Activated naive CD4-positive, alpha-beta T cell treated with anti-CD3 and anti-CD28 coated beads for 36 hours (primary cell): ENCODE measurements at regions not wholly inside any gene's neighbourhood (a gene's known extent, or its start where the extent isn't known, plus 50 kb on each side); places are given as distances from the start of the nearest gene placed in this dataset.

Experiments used
- CTCF ChIA-PET: fragments of 350-600 bp; sonication (Branson Sonifier 250); formaldehyde crosslinking; loops from one replicate; lab custom pipeline; 2021; ENCODE audit warnings: antibody characterized with exemption; lab: Charles Lee
- DNase-seq: peaks from one replicate; pipeline ENCODE4 v3.0.0-alpha.2; 2020
- H3K27ac Mint-ChIP-seq: one replicate; pipeline ENCODE4 v1.8.0; 2021; ENCODE audit warnings: mild to moderate bottlenecking, mixed read lengths
- H3K27me3 Mint-ChIP-seq: one replicate; pipeline ENCODE4 v1.8.0; 2021; ENCODE audit warnings: low read depth, mixed read lengths
- H3K36me3 Mint-ChIP-seq: one replicate; pipeline ENCODE4 v1.8.0; 2021; ENCODE audit warnings: low read depth, mixed read lengths
- H3K4me1 Mint-ChIP-seq: one replicate; pipeline ENCODE4 v1.8.0; 2021; ENCODE audit warnings: low read depth, mixed read lengths
- H3K4me3 Mint-ChIP-seq: one replicate; pipeline ENCODE4 v1.8.0; 2021; ENCODE audit warnings: mild to moderate bottlenecking, moderate library complexity, mixed read lengths
- H3K9me3 Mint-ChIP-seq: one replicate; pipeline ENCODE4 v1.8.0; 2021; ENCODE audit warnings: mixed read lengths
- intact Hi-C: fragments of 100-400 bp; cut with micrococcal nuclease; formaldehyde crosslinking; loops from one replicate; pipeline ENCODE4 v1.15.1; 2023

- Mint-ChIP-seq H3K4me3 (no peak overlapping the region), H3K36me3 (no peaks in the 10 kb centered on the region), H3K4me1 (no peaks in the 10 kb centered on the region), H3K27me3 (no peaks in the 10 kb centered on the region), H3K27ac (no peak overlapping the region), H3K9me3 (no peaks in the 10 kb centered on the region)
- CTCF ChIA-PET: no interaction called here
- intact Hi-C loops: no loop called here
- DNase-seq: no peak
Measured at GRCh38 chrX:38856670-38857265, 55.5 kb downstream of the MID1IP1 start.

DNA sequence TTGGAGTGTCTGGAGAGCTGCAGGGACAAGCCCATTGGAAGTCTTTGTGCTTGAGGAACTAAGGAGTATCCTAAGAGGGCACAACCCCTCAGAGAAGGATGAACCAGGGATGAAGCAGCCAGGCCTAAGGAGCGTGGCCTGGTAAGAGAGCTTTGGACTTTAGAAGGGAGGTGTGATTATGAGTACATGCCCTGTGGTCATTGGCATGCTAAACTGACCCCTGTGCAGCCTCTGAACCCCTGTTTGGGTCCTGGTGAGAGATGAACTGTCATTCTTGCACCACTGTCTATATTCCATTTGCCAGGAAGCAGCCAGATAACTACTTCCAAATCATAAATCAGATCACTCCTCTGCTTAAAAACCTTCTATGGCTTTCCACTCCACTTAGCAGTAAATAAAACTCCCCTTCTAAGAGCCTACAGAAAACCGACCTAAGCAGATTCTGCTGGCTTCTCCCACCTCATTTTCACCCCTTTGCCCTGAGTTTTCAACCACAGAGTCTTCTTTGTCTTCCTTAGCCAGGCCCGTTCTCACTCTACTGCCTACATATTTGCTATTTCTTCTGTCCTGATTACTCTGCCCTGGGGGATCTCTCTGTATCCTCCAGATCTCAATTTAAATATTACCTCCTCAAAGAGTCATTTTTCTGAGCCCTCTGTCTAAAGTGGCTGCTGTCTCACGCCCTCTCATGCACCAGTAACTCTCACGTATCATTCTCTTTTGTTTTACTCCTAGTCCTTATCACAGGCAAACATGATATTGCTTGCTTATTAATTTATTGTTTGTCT, 56.7 kb downstream of the MID1IP1 start:
- intact Hi-C loops: no loop called here
- no peaks in the 10 kb centered on the region for H3K4me1 Mint-ChIP-seq
- DNase-seq: no peak
- H3K4me3 Mint-ChIP-seq: no peak overlapping the region
- CTCF ChIA-PET: interaction anchor here (0.8 kb wide), 1 partner anchor 22 kb away, joined by 3 read pairs; no protein-coding TSS in a partner anchor
- H3K27ac Mint-ChIP-seq: no peak overlapping the region
- no peaks in the 10 kb centered on the region for H3K36me3 Mint-ChIP-seq
- no peaks in the 10 kb centered on the region for H3K9me3 Mint-ChIP-seq
- no peaks in the 10 kb centered on the region for H3K27me3 Mint-ChIP-seq

GRCh38 chrX:38859602-38860001, 58.3 kb downstream of the MID1IP1 start:
- Mint-ChIP-seq H3K36me3 (no peaks in the 10 kb centered on the region), H3K27me3 (no peaks in the 10 kb centered on the region), H3K4me3 (no peak overlapping the region), H3K27ac (no peak overlapping the region), H3K4me1 (no peaks in the 10 kb centered on the region), H3K9me3 (no peaks in the 10 kb centered on the region)
- CTCF ChIA-PET: no interaction called here
- no peak for DNase-seq
- intact Hi-C loops: loop anchor here (2.0 kb wide), 2 partner anchors 43 to 59 kb away; partner anchors contain the start of gene MID1IP1

- Mint-ChIP-seq H3K27me3 (no peaks in the 10 kb centered on the region), H3K27ac (peak overlapping the region; percentile 36), H3K9me3 (no peaks in the 10 kb centered on the region), H3K4me3 (no peak overlapping the region), H3K36me3 (no peaks in the 10 kb centered on the region), H3K4me1 (no peaks in the 10 kb centered on the region)
- DNase-seq: peak; percentile 54
- intact Hi-C loops: loop anchor here (2.0 kb wide), 2 partner anchors 44 to 60 kb away; partner anchors contain the start of gene MID1IP1
- CTCF ChIA-PET: no interaction called here
Measured at GRCh38 chrX:38860106-38861013, 59.1 kb downstream of the MID1IP1 start.

DNA sequence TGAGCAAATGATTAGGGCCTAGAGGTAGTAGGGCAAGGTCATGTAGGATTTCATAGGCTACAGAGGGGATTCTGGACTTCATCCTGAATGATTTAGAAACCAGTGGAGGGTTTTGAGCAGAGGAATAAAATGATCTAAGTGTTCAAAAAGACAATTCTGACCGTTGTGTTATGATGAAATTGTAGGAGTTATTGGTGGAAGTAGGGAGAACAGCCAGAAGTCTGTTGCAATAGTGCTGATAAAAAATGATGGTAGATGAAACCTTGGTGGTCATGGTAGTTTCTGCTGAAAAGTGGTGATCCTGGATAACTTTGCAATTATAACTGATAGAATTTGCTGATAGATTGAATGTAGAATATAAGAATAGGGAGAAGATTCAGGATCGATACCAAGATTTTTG, 60.2 kb downstream of the MID1IP1 start:
- Mint-ChIP-seq H3K36me3 (no peaks in the 10 kb centered on the region), H3K27me3 (no peaks in the 10 kb centered on the region), H3K27ac (no peak overlapping the region), H3K4me1 (no peaks in the 10 kb centered on the region), H3K4me3 (no peak overlapping the region), H3K9me3 (no peaks in the 10 kb centered on the region)
- no peak for DNase-seq
- intact Hi-C loops: loop anchor here (2.0 kb wide), 2 partner anchors 45 to 61 kb away; partner anchors contain the start of gene MID1IP1
- CTCF ChIA-PET: no interaction called here

DNA sequence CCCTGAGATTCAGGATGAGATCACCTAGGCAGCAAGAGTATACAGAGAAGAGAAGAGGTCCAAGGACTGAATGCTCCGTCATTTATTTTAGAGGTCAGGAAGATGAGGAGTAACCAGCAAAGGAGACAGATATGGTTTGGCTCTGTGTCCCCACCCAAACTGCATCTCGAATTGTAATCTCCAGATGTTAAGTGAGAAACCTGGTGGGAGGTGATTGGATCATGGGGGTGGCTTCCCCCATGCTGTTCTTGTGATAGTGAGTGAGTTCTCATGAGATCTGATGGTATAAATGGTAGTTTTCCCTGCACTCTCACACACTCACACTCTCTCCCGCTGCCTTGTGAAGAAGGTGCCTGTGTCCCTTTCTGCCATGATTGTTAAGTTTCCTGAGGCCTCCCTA, 60.8 kb downstream of the MID1IP1 start:
- CTCF ChIA-PET: no interaction called here
- no peaks in the 10 kb centered on the region for H3K4me1 Mint-ChIP-seq
- no peaks in the 10 kb centered on the region for H3K36me3 Mint-ChIP-seq
- intact Hi-C loops: no loop called here
- no peaks in the 10 kb centered on the region for H3K27me3 Mint-ChIP-seq
- no peaks in the 10 kb centered on the region for H3K9me3 Mint-ChIP-seq
- DNase-seq: no peak
- no peak overlapping the region for H3K27ac Mint-ChIP-seq
- H3K4me3 Mint-ChIP-seq: no peak overlapping the region

GRCh38 chrX:38864165-38864564, 62.9 kb downstream of the MID1IP1 start:
- intact Hi-C loops: no loop called here

GRCh38 chrX:38868321-38868720, 67.1 kb downstream of the MID1IP1 start:
- no peak for DNase-seq
- Mint-ChIP-seq H3K27ac (no peak overlapping the region), H3K9me3 (no peaks in the 10 kb centered on the region), H3K27me3 (no peaks in the 10 kb centered on the region), H3K4me3 (no peak overlapping the region), H3K36me3 (no peaks in the 10 kb centered on the region), H3K4me1 (no peaks in the 10 kb centered on the region)
- CTCF ChIA-PET: interaction anchor here (0.9 to 1.4 kb wide), 2 partner anchors 24 to 71 kb away, joined by 3 read pairs; no protein-coding TSS in a partner anchor
- intact Hi-C loops: no loop called here

More at GRCh38 chrX:38864165-38864564, 62.9 kb downstream of the MID1IP1 start:
- CTCF ChIA-PET: no interaction called here
- no peaks in the 10 kb centered on the region for H3K9me3 Mint-ChIP-seq
- no peaks in the 10 kb centered on the region for H3K36me3 Mint-ChIP-seq
- DNase-seq: no peak
- no peak overlapping the region for H3K4me3 Mint-ChIP-seq
- H3K4me1 Mint-ChIP-seq: no peaks in the 10 kb centered on the region
- H3K27me3 Mint-ChIP-seq: no peaks in the 10 kb centered on the region
- H3K27ac Mint-ChIP-seq: no peak overlapping the region

- no peaks in the 10 kb centered on the region for H3K9me3 Mint-ChIP-seq
- no peak overlapping the region for H3K4me3 Mint-ChIP-seq
Measured at GRCh38 chrX:38868941-38869401, 67.7 kb downstream of the MID1IP1 start.

GRCh38 chrX:38870361-38870895, 69.2 kb downstream of the MID1IP1 start:
- CTCF ChIA-PET: no interaction called here

More at GRCh38 chrX:38868941-38869401, 67.7 kb downstream of the MID1IP1 start:
- Mint-ChIP-seq H3K36me3 (no peaks in the 10 kb centered on the region), H3K4me1 (no peaks in the 10 kb centered on the region), H3K27ac (no peak overlapping the region), H3K27me3 (no peaks in the 10 kb centered on the region)
- intact Hi-C loops: no loop called here
- CTCF ChIA-PET: interaction anchor here (0.6 to 1.4 kb wide), 4 partner anchors 23 to 242 kb away, joined by 3 to 8 read pairs (median 3); no protein-coding TSS in a partner anchor
- DNase-seq: no peak

DNA sequence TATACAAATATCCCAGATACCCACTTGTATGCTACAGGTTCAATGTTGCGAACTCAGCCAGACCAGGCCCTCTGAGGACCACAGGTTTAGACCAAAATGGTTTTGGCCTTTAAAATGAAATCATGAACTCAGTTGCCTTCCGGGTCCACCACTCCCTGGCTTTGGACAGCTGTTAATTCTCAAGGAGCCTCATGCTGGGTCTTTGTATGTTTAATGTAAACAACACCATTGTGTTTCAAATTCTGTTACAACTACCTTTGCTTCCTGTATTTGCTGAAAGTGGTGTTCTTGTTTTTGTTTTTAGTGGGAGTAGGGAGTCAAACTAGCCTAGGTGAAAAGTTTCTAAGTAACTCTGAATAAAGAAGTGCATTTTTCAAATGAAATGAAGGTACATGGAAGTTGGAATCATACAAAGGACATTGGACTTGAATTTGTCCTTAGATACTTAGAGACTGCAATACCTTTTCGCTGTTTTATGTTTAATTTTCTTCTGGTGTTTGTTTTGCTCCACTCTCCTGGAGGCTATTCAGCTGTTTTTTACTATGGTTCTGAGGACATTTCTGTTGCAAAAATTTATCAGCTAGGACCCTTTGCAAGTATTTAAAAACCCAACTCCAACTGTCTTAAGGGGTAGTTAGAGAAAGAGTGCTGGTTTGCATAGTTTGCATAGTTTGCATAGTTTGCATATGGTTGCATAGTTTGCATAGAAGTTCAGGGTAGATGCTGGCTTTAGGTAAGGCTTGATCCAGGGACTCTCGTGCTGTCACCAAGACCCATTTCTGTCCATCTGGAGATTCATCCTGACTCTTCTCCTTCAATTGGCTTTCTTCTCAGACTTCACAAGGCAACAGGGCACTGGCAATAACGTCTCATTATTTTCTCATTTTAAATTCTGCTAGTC, 70.1 kb downstream of the MID1IP1 start:
- CTCF ChIA-PET: no interaction called here
- DNase-seq: no peak
- intact Hi-C loops: no loop called here
- Mint-ChIP-seq H3K27me3 (no peaks in the 10 kb centered on the region), H3K9me3 (no peaks in the 10 kb centered on the region), H3K4me3 (no peak overlapping the region), H3K4me1 (no peaks in the 10 kb centered on the region), H3K27ac (no peak overlapping the region), H3K36me3 (no peaks in the 10 kb centered on the region)

More at GRCh38 chrX:38870361-38870895, 69.2 kb downstream of the MID1IP1 start:
- Mint-ChIP-seq H3K36me3 (no peaks in the 10 kb centered on the region), H3K4me1 (no peaks in the 10 kb centered on the region), H3K9me3 (no peaks in the 10 kb centered on the region), H3K27ac (no peak overlapping the region), H3K27me3 (no peaks in the 10 kb centered on the region), H3K4me3 (no peak overlapping the region)
- no peak for DNase-seq
- intact Hi-C loops: no loop called here
